Glutamatergic neuron (in vitro differentiated cells): ENCODE measurements at regions not wholly inside any gene's neighbourhood (a gene's known extent, or its start where the extent isn't known, plus 50 kb on each side); places are given as distances from the start of the nearest gene placed in this dataset.
A peak's percentile ranks its signal among the peaks of the same experiment; 100 is the strongest.

Experiments used
- DNase-seq: peaks from one replicate; pipeline ENCODE4 v3.0.0; 2022
- H3K27ac Mint-ChIP-seq: one replicate; pipeline ENCODE4 v1.8.0; 2020; ENCODE audit warnings: mild to moderate bottlenecking, mixed read lengths, inconsistent platforms; ENCODE audit not compliant: unreplicated experiment
- H3K27me3 Mint-ChIP-seq: one replicate; pipeline ENCODE4 v1.8.0; 2020; ENCODE audit warnings: mild to moderate bottlenecking, moderate library complexity, mixed read lengths, inconsistent platforms; ENCODE audit not compliant: unreplicated experiment
- H3K36me3 Mint-ChIP-seq: one replicate; pipeline ENCODE4 v1.8.0; 2020; ENCODE audit warnings: mild to moderate bottlenecking, mixed read lengths, inconsistent platforms; ENCODE audit not compliant: unreplicated experiment
- H3K4me1 Mint-ChIP-seq: one replicate; pipeline ENCODE4 v1.8.0; 2020; ENCODE audit warnings: mild to moderate bottlenecking, low read depth, mixed read lengths, inconsistent platforms; ENCODE audit not compliant: unreplicated experiment
- H3K4me3 Mint-ChIP-seq: one replicate; pipeline ENCODE4 v1.8.0; 2020; ENCODE audit warnings: mild to moderate bottlenecking, mixed read lengths, inconsistent platforms; ENCODE audit not compliant: unreplicated experiment
- H3K9me3 Mint-ChIP-seq: one replicate; pipeline ENCODE4 v1.8.0; 2020; ENCODE audit warnings: mild to moderate bottlenecking, moderate library complexity, mixed read lengths, inconsistent platforms; ENCODE audit not compliant: unreplicated experiment
- TF ChIP-seq, protein P1 (sequence below): fragments of 200-600 bp; sonication (generic); IDR thresholded peaks from one replicate; pipeline ENCODE4 v1.5.0; 2021; ENCODE audit not compliant: partially characterized antibody, unreplicated experiment

DNA sequence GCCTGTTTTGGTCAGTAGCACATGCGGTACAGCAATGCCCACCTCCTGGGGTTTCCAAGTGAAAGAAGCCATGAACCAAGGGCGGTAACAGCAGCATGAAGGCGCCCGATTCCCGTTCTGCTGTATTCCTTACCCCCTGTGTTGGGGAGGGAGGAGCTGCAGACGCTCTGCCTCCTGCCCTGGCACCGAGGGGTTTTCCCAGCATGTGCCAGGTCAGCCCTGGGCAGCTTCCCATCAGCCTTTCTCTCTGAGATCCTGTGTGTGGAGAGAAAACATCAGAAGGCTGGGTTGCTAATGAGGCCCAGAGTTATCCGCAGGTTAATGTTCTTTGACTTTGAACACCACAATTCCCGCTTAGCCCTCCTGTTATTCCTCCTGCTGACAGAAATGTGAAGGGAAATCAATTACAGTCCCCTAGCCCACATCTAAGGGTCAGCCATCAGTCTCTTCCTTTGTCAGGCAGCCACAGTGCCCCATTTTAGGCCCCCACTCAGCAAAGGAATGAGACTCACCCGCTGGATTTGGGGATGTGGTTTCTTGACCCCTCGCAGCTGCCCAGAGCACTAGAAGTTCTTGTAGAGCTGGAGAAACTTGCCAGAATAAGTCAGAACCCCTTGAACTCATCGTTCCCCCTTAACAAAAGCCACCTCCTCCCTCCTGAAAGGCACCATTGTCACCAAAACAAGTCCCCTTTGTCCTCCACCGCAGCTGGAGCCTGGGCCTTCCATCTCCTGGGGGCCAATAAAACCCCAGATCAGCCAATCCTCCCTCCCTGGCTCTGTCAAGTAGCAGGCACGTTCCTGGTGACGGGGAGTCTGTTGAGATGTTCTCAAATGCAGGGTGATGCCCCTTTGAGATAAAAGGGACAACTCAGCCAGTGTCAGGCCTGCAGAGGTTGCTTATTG, 168.5 kb downstream of the KATNIP start:
- TF ChIP-seq, protein P1, sequence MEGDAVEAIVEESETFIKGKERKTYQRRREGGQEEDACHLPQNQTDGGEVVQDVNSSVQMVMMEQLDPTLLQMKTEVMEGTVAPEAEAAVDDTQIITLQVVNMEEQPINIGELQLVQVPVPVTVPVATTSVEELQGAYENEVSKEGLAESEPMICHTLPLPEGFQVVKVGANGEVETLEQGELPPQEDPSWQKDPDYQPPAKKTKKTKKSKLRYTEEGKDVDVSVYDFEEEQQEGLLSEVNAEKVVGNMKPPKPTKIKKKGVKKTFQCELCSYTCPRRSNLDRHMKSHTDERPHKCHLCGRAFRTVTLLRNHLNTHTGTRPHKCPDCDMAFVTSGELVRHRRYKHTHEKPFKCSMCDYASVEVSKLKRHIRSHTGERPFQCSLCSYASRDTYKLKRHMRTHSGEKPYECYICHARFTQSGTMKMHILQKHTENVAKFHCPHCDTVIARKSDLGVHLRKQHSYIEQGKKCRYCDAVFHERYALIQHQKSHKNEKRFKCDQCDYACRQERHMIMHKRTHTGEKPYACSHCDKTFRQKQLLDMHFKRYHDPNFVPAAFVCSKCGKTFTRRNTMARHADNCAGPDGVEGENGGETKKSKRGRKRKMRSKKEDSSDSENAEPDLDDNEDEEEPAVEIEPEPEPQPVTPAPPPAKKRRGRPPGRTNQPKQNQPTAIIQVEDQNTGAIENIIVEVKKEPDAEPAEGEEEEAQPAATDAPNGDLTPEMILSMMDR = no peak
- Mint-ChIP-seq H3K27ac (no peak overlapping the region), H3K4me3 (no peak overlapping the region), H3K27me3 (peaks cover 7% of the 10 kb centered on the region), H3K4me1 (peaks cover 23% of the 10 kb centered on the region), H3K36me3 (no peaks in the 10 kb centered on the region), H3K9me3 (peaks cover 2% of the 10 kb centered on the region)
- DNase-seq = no peak

- Mint-ChIP-seq H3K27ac (no peak overlapping the region), H3K9me3 (peaks cover 2% of the 10 kb centered on the region), H3K4me1 (peaks cover 28% of the 10 kb centered on the region), H3K4me3 (no peak overlapping the region), H3K36me3 (no peaks in the 10 kb centered on the region), H3K27me3 (peaks cover 7% of the 10 kb centered on the region)
- DNase-seq = no peak
- TF ChIP-seq, protein P1 = no peak
Observed at GRCh38 chr16:27719106-27719445, 169.1 kb downstream of the KATNIP start.

DNA sequence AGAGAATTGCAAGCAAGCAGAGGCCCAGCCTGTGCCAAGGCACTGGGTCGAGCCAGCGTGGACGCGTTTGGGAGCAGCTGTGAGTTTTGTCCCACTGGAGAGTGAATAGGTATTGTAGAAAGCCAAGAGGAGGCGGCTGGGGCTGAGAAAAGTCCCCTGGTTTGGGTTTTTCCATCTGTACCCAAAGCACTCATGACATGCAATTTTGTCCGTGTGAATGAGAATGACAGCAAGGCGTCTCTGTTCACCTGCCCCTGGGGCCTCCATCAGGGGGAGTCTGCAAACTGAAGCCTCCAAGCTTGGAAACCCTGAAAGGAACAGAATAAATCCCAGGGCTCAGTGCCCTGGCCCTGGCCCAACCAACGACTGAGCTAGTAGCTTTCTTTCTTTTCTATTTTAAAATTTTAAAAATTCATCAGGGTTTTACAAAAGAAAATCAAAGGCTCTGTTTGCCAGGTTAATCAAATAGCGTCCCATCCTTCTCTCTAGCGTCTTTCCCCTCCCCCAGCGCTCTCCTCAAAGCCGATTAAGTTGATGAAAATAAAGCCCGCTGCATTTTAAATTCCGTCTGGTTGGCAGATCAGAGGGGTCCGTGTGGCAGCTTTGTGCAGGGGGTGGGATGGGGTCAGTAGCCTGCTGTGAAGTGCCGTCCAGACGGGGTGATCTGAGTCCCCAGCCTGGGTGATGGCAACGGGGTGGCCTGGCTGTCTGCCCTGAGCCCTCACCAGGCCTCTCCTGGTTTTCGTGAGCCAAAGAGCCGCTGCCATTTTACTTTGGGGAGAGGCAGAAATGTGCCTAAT, 171.0 kb downstream of the KATNIP start:
- TF ChIP-seq, protein P1 = no peak
- Mint-ChIP-seq H3K4me3 (no peak overlapping the region), H3K27ac (peak overlapping the region; percentile 50)

DNA sequence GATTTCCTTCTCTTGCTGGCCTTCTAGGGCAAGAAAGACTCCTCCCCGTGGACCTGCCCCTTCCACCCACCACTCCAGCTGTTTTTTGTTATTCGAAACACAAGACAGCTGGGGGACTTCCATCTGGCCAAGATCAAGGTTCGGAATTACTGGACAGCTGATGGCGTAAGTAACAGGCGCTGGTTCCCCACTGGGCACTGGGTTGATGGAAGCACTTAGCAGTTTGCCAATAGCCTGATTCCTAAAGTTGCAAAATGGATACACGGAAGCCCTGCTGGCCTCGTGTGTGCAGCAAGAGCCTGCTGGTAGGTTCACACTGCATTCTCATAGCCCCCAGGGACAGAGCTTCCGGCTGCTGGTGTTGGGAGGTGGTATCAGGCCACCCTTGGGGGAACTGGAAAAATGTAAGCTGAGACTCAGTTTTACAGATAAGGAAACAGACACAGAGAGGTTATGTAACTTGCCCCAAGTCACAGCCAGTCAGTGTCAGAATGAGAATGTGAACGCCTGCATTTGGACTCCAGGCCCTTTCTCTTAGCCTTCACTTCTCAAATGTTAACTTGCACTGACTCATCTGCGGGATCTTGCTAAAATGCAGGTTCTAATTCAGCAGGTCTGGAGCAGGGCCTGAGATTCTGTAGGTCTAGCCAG, 171.7 kb downstream of the KATNIP start:
- peaks cover 5% of the 10 kb centered on the region for H3K36me3 Mint-ChIP-seq
- peaks cover 21% of the 10 kb centered on the region for H3K27me3 Mint-ChIP-seq
- no peak overlapping the region for H3K4me3 Mint-ChIP-seq
- peak overlapping the region; percentile 33 for H3K27ac Mint-ChIP-seq
- peaks cover 14% of the 10 kb centered on the region for H3K9me3 Mint-ChIP-seq
- DNase-seq = peak; percentile 31
- TF ChIP-seq, protein P1 = no peak
- peaks cover 41% of the 10 kb centered on the region for H3K4me1 Mint-ChIP-seq

More for the DNA sequence above, 171.0 kb downstream of the KATNIP start:
- Mint-ChIP-seq H3K36me3 (peaks cover 5% of the 10 kb centered on the region), H3K9me3 (peaks cover 12% of the 10 kb centered on the region), H3K27me3 (peaks cover 19% of the 10 kb centered on the region), H3K4me1 (peaks cover 41% of the 10 kb centered on the region)
- no peak for DNase-seq
